H9 (cell line): ENCODE measurements at regions not wholly inside any gene's neighbourhood (a gene's known extent, or its start where the extent isn't known, plus 50 kb on each side); places are given as distances from the start of the nearest gene placed in this dataset.

ENCODE experiments used
- DNase-seq: peaks from one replicate; pipeline ENCODE4 v3.0.0-alpha.2; 2017
- H2AFZ ChIP-seq: one replicate; pipeline ENCODE4 v1.6.1; 2013; ENCODE audit warnings: mild to moderate bottlenecking, low read length, control low read depth, moderate library complexity
- H2AK5ac ChIP-seq: 2 replicates; pipeline ENCODE4 v1.6.1; 2013; ENCODE audit warnings: low read length, control low read depth, mixed read lengths; ENCODE audit not compliant: insufficient read length
- H2BK120ac ChIP-seq: one replicate; pipeline ENCODE4 v1.6.1; 2013; ENCODE audit warnings: low read depth, mild to moderate bottlenecking, low read length, control low read depth, inconsistent platforms; ENCODE audit not compliant: poor library complexity, severe bottlenecking
- H2BK12ac ChIP-seq: 2 replicates; pipeline ENCODE4 v1.6.1; 2013; ENCODE audit warnings: low read length, control low read depth, mixed read lengths, low read depth; ENCODE audit not compliant: insufficient read length
- H2BK15ac ChIP-seq: 2 replicates; pipeline ENCODE4 v1.6.1; 2013; ENCODE audit warnings: low read depth, low read length, control low read depth
- H2BK20ac ChIP-seq: one replicate; pipeline ENCODE4 v1.6.1; 2013; ENCODE audit warnings: low read depth, mild to moderate bottlenecking, low read length, control low read depth, inconsistent platforms; ENCODE audit not compliant: poor library complexity, severe bottlenecking
- H2BK5ac ChIP-seq: 2 replicates; pipeline ENCODE4 v1.6.1; 2013; ENCODE audit warnings: low read length, control low read depth, mixed read lengths; ENCODE audit not compliant: insufficient read length
- H3K14ac ChIP-seq: 2 replicates; pipeline ENCODE4 v1.6.1; 2013; ENCODE audit warnings: low read length, control low read depth; ENCODE audit not compliant: insufficient read depth
- H3K18ac ChIP-seq: 2 replicates; pipeline ENCODE4 v1.6.1; 2013; ENCODE audit warnings: low read depth, mild to moderate bottlenecking, mixed read lengths, low read length, control low read depth; ENCODE audit not compliant: insufficient read length
- H3K23ac ChIP-seq: 2 replicates; pipeline ENCODE4 v1.6.1; 2013; ENCODE audit warnings: low read length, control low read depth, mixed read lengths, low read depth; ENCODE audit not compliant: insufficient read length
- H3K23me2 ChIP-seq: 2 replicates; pipeline ENCODE4 v1.6.1; 2013; ENCODE audit warnings: low read depth, mild to moderate bottlenecking, mixed read lengths, low read length, control low read depth; ENCODE audit not compliant: insufficient read length, poor library complexity, severe bottlenecking
- H3K27ac ChIP-seq: 2 replicates; pipeline ENCODE4 v1.5.1; 2013; ENCODE audit warnings: low read length, control low read depth, mixed read lengths, low read depth; ENCODE audit not compliant: insufficient read length
- H3K27me3 ChIP-seq: 2 replicates; pipeline ENCODE4 v1.6.1; 2013; ENCODE audit warnings: low read length, control low read depth, inconsistent platforms; ENCODE audit not compliant: insufficient read depth
- H3K4ac ChIP-seq: 2 replicates; pipeline ENCODE4 v1.6.1; 2013; ENCODE audit warnings: low read depth, mild to moderate bottlenecking, control low read depth, inconsistent platforms, low read length, moderate library complexity
- H3K4me1 ChIP-seq: 2 replicates; pipeline ENCODE4 v1.6.1; 2013; ENCODE audit warnings: low read length, control low read depth, inconsistent platforms; ENCODE audit not compliant: insufficient read depth
- H3K4me2 ChIP-seq: 2 replicates; pipeline ENCODE4 v1.6.1; 2013; ENCODE audit warnings: low read length, control low read depth, mixed read lengths; ENCODE audit not compliant: insufficient read length, insufficient read depth
- H3K56ac ChIP-seq: 2 replicates; pipeline ENCODE4 v1.6.1; 2013; ENCODE audit warnings: low read depth, mild to moderate bottlenecking, mixed read lengths, low read length, control low read depth; ENCODE audit not compliant: insufficient read length
- H3K79me1 ChIP-seq: 2 replicates; pipeline ENCODE4 v1.6.1; 2013; ENCODE audit warnings: low read depth, mild to moderate bottlenecking, moderate library complexity, low read length, control low read depth, inconsistent platforms; ENCODE audit not compliant: insufficient read depth, poor library complexity, severe bottlenecking
- H3K79me2 ChIP-seq: 2 replicates; pipeline ENCODE4 v1.6.1; 2013; ENCODE audit warnings: low read length, control low read depth, inconsistent platforms; ENCODE audit not compliant: insufficient read depth
- H3K9ac ChIP-seq: 2 replicates; pipeline ENCODE4 v1.6.1; 2013; ENCODE audit warnings: low read length, control low read depth, mixed read lengths; ENCODE audit not compliant: insufficient read length; ENCODE audit errors: extremely low read depth
- H3K9me3 ChIP-seq: one replicate; pipeline ENCODE4 v1.6.1; 2013; ENCODE audit warnings: low read depth, low read length, inconsistent platforms; ENCODE audit not compliant: control insufficient read depth
- H3T11ph ChIP-seq: one replicate; pipeline ENCODE4 v1.6.1; 2013; ENCODE audit warnings: mild to moderate bottlenecking, low read length, control low read depth, inconsistent platforms
- H4K20me1 ChIP-seq: one replicate; pipeline ENCODE4 v1.6.1; 2013; ENCODE audit not compliant: control insufficient read depth, insufficient read length, insufficient read depth
- H4K5ac ChIP-seq: 2 replicates; pipeline ENCODE4 v1.6.1; 2013; ENCODE audit warnings: low read depth, mild to moderate bottlenecking, mixed read lengths, low read length, control low read depth; ENCODE audit not compliant: insufficient read length
- H4K8ac ChIP-seq: replicated peaks from 2 replicates; pipeline ENCODE4 v1.6.1; 2013; ENCODE audit warnings: low read length, control low read depth, mixed read lengths, low read depth; ENCODE audit not compliant: insufficient read length
- H4K91ac ChIP-seq: 2 replicates; pipeline ENCODE4 v1.6.1; 2013; ENCODE audit warnings: low read depth, mild to moderate bottlenecking, moderate library complexity, mixed read lengths, low read length, control low read depth; ENCODE audit not compliant: insufficient read length
- H3K27ac Mint-ChIP-seq, 3 experiments: 2 replicates in 2 of 3; 3 replicates in 1 of 3; pipeline ENCODE4 v1.8.0; 2020 to 2021; ENCODE audit warnings: mixed read lengths in 3 of 3, mild to moderate bottlenecking in 1 of 3, moderate library complexity in 1 of 3
- H3K27me3 Mint-ChIP-seq: 2 replicates; pipeline ENCODE4 v1.8.0; 2021; ENCODE audit warnings: low read depth, mild to moderate bottlenecking, moderate library complexity, mixed read lengths
- H3K36me3 Mint-ChIP-seq, 3 experiments: 2 replicates in 2 of 3; 3 replicates in 1 of 3; pipeline ENCODE4 v1.8.0; 2020 to 2021; ENCODE audit warnings: low read depth in 3 of 3, mixed read lengths in 3 of 3; ENCODE audit not compliant: insufficient read depth in 1 of 3
- H3K4me1 Mint-ChIP-seq, 2 experiments: 2 replicates each; pipeline ENCODE4 v1.8.0; 2020; ENCODE audit warnings: mixed read lengths in 2 of 2
- H3K4me3 Mint-ChIP-seq, 2 experiments: 2 replicates in 1 of 2; 3 replicates in 1 of 2; pipeline ENCODE4 v1.8.0; 2020 to 2021; ENCODE audit warnings: mild to moderate bottlenecking in 2 of 2, mixed read lengths in 2 of 2, moderate library complexity in 1 of 2
- H3K9me3 Mint-ChIP-seq, 2 experiments: 2 replicates in 1 of 2; 3 replicates in 1 of 2; pipeline ENCODE4 v1.8.0; 2020; ENCODE audit warnings: mild to moderate bottlenecking in 2 of 2, mixed read lengths in 2 of 2, moderate library complexity in 1 of 2
- WGBS: extraction: QIAGEN DNeasy Blood & Tissue Kit; methylation state at CpG from one replicate; pipeline ENCODE4 v1.1.7; 2013; ENCODE audit warnings: missing lambda C conversion rate, low lambda C conversion rate, mixed read lengths; ENCODE audit not compliant: insufficient read length; ENCODE audit errors: extremely low coverage; 5-methylcytosine and 5-hydroxymethylcytosine counted together
- TF ChIP-seq, protein P1 (sequence below): fragments of 200-600 bp; sonication (generic); conservative IDR thresholded peaks from 3 replicates; pipeline ENCODE4 v1.8.0; 2021; ENCODE audit warnings: antibody characterized with exemption, mild to moderate bottlenecking

DNA sequence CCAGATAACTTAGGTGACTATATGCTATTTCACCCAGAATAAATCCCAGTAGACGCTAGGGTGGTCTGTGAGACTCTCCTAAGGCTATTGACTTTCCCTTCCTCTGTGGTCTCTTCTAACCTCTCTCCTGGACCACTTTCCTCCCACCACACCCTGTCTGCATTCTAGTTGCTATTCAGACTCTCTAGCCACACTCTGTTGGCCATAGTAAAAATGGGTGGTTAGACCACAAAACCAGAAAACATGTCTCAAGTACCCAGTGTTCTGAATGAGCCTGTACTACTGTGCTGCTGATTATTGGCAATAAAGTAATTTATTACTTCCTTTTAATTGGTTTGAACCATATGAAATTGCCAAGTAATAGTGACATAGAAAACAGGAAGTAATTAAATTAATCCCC, 240.8 kb downstream of the KIF20B start:
- Mint-ChIP-seq H3K27ac (no peak overlapping the region), H3K27me3 (no peaks in the 10 kb centered on the region; the same call in 1 of the 2 replicates)
- no peak overlapping the region for H2BK5ac ChIP-seq

More for the DNA sequence above, 240.8 kb downstream of the KIF20B start:
- no CpG with 5 or more reads among the region's 1 CpG for WGBS
- Histone ChIP-seq H3K4ac (no peak overlapping the region), H3K4me2 (no peak overlapping the region), H2AK5ac (no peak overlapping the region), H2AFZ (no peak overlapping the region), H3K27ac (no peak overlapping the region), H3K27me3 (no peaks in the 10 kb centered on the region), H3K4me1 (no peaks in the 10 kb centered on the region), H3K18ac (no peak overlapping the region), H2BK15ac (no peak overlapping the region), H2BK12ac (no peak overlapping the region), H4K5ac (no peak overlapping the region), H3K79me1 (no peaks in the 10 kb centered on the region), H3K79me2 (no peaks in the 10 kb centered on the region), H4K8ac (no peak overlapping the region), H3K56ac (no peak overlapping the region), H3K23ac (no peak overlapping the region), H3K14ac (no peak overlapping the region), H4K91ac (no peak overlapping the region), H3K23me2 (no peaks in the 10 kb centered on the region), H3T11ph (no peak overlapping the region), H4K20me1 (no peaks in the 10 kb centered on the region), H3K9ac (no peak overlapping the region), H2BK120ac (no peak overlapping the region), H2BK20ac (no peak overlapping the region), H3K9me3 (no peaks in the 10 kb centered on the region)
- TF ChIP-seq, protein P1, sequence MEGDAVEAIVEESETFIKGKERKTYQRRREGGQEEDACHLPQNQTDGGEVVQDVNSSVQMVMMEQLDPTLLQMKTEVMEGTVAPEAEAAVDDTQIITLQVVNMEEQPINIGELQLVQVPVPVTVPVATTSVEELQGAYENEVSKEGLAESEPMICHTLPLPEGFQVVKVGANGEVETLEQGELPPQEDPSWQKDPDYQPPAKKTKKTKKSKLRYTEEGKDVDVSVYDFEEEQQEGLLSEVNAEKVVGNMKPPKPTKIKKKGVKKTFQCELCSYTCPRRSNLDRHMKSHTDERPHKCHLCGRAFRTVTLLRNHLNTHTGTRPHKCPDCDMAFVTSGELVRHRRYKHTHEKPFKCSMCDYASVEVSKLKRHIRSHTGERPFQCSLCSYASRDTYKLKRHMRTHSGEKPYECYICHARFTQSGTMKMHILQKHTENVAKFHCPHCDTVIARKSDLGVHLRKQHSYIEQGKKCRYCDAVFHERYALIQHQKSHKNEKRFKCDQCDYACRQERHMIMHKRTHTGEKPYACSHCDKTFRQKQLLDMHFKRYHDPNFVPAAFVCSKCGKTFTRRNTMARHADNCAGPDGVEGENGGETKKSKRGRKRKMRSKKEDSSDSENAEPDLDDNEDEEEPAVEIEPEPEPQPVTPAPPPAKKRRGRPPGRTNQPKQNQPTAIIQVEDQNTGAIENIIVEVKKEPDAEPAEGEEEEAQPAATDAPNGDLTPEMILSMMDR: no peak
- Mint-ChIP-seq H3K36me3 (peaks cover 3 to 5% (median 3%) of the 10 kb centered on the region in 3 experiments; a peak in 3 of 7 replicates), H3K9me3 (peaks cover 5 to 7% of the 10 kb centered on the region in 2 experiments), H3K4me3 (no peak overlapping the region), H3K4me1 (no peaks in the 10 kb centered on the region)
- DNase-seq: no peak
